Caco-2 (cell line): ENCODE measurements at regions not wholly inside any gene's neighbourhood (a gene's known extent, or its start where the extent isn't known, plus 50 kb on each side); places are given as distances from the start of the nearest gene placed in this dataset.
"Not testable (repeated sequence)": the region's sequence is repeated elsewhere in the genome, so short reads cannot be mapped to it uniquely, and the experiment has no call there.

Source experiments
- BruUV-seq: library from RNA; stranded (reverse); fragments of 400-500 nt; replicated peaks from 2 replicates; lab custom pipeline; 2021; lab: Mats Ljungman, UMichigan
- CTCF ChIA-PET: fragments of 300-600 bp; sonication (Branson Sonifier 250); formaldehyde crosslinking; loops from one replicate; lab custom pipeline; 2022; ENCODE audit warnings: antibody characterized with exemption; lab: Charles Lee
- POLR2A ChIA-PET: fragments of 300-600 bp; sonication (Branson Sonifier 250); formaldehyde crosslinking; loops from one replicate; lab custom pipeline; 2022; ENCODE audit warnings: antibody characterized with exemption; lab: Charles Lee
- DNase-seq, 2 experiments: peaks; one replicate each; pipeline versions ENCODE4 v3.0.0 to v3.0.0-alpha.2; 2020 to 2022
- H3K27me3 ChIP-seq: replicated peaks from 2 replicates; pipeline ENCODE4 v1.6.0; 2011; ENCODE audit warnings: low read length; ENCODE audit not compliant: control insufficient read depth, insufficient read depth
- H3K36me3 ChIP-seq: 2 replicates; pipeline ENCODE4 v1.5.1; 2011; ENCODE audit warnings: low read length; ENCODE audit not compliant: control insufficient read depth, insufficient read depth
- H3K4me1 ChIP-seq: fragments of 250-450 bp; sonication (Bioruptor Pico); 2 replicates; pipeline ENCODE4 v1.5.1; 2020; ENCODE audit warnings: mild to moderate bottlenecking
- H3K4me3 ChIP-seq: 2 replicates; pipeline ENCODE4 v1.5.1; 2011; ENCODE audit warnings: low read depth, mild to moderate bottlenecking, control low read depth, low read length
- H3K9me3 ChIP-seq: fragments of 250-450 bp; sonication (Bioruptor Pico); 2 replicates; pipeline ENCODE4 v1.5.1; 2020; ENCODE audit warnings: mild to moderate bottlenecking, moderate library complexity
- H3K27ac Mint-ChIP-seq: one replicate; pipeline ENCODE4 v1.8.0; 2022; ENCODE audit warnings: mixed read lengths; ENCODE audit not compliant: unreplicated experiment
- H3K27me3 Mint-ChIP-seq: one replicate; pipeline ENCODE4 v1.8.0; 2022; ENCODE audit warnings: mixed read lengths; ENCODE audit not compliant: insufficient read depth, unreplicated experiment
- H3K36me3 Mint-ChIP-seq: one replicate; pipeline ENCODE4 v1.8.0; 2022; ENCODE audit warnings: mild to moderate bottlenecking, mixed read lengths; ENCODE audit not compliant: insufficient read depth, unreplicated experiment
- H3K4me1 Mint-ChIP-seq: one replicate; pipeline ENCODE4 v1.8.0; 2022; ENCODE audit warnings: low read depth, mixed read lengths; ENCODE audit not compliant: unreplicated experiment
- H3K4me3 Mint-ChIP-seq: one replicate; pipeline ENCODE4 v1.8.0; 2022; ENCODE audit warnings: mild to moderate bottlenecking, moderate library complexity, mixed read lengths; ENCODE audit not compliant: unreplicated experiment
- H3K9me3 Mint-ChIP-seq: one replicate; pipeline ENCODE4 v1.8.0; 2022; ENCODE audit warnings: mixed read lengths; ENCODE audit not compliant: unreplicated experiment
- CTCF ChIP-seq, 2 experiments: fragments of 200-600 bp in 1 of 2; IDR thresholded peaks; 1 replicate in 1 of 2; 2 replicates in 1 of 2; pipeline versions ENCODE4 v1.5.1 to v1.8.0; 2011 to 2022; ENCODE audit warnings: antibody characterized with exemption in 1 of 2, control low read depth in 1 of 2, inconsistent platforms in 1 of 2, low read depth in 1 of 2, low read length in 1 of 2, mild to moderate bottlenecking in 1 of 2, moderate library complexity in 1 of 2; ENCODE audit not compliant: insufficient read depth in 1 of 2, severe bottlenecking in 1 of 2, unreplicated experiment in 1 of 2
- intact Hi-C: fragments of 100-400 bp; cut with micrococcal nuclease; formaldehyde crosslinking; loops from one replicate; pipeline ENCODE4 v1.10.0; 2022; ENCODE audit not compliant: unreplicated experiment

- ChIA-PET POLR2A (no interaction called here), CTCF (no interaction called here)
- DNase-seq: no peak
- Histone ChIP-seq H3K27me3 (no peaks in the 10 kb centered on the region), H3K9me3 (peaks cover 4% of the 10 kb centered on the region; the same call in 1 of the 2 replicates), H3K36me3 (no peaks in the 10 kb centered on the region), H3K4me3 (no peak overlapping the region), H3K4me1 (no peaks in the 10 kb centered on the region)
- H3K4me3 Mint-ChIP-seq: no peak overlapping the region
- no peak overlapping the region for H3K27ac Mint-ChIP-seq
- no peaks in the 10 kb centered on the region for H3K27me3 Mint-ChIP-seq
- no peak for TF ChIP-seq CTCF (IDR thresholded peaks at IDR 0.05; ENCODE audit: insufficient read depth in 1 of 2, low read depth in 1 of 2, low read length in 1 of 2, severe bottlenecking in 1 of 2, unreplicated experiment in 1 of 2)
- H3K9me3 Mint-ChIP-seq: peaks cover 16% of the 10 kb centered on the region
- intact Hi-C loops: no loop called here
- BruUV-seq: no TSS peak
- H3K36me3 Mint-ChIP-seq: no peaks in the 10 kb centered on the region
- H3K4me1 Mint-ChIP-seq: no peaks in the 10 kb centered on the region
Observed at GRCh38 chr6:22135395-22135794, 161.4 kb downstream of the PRL start.

DNA sequence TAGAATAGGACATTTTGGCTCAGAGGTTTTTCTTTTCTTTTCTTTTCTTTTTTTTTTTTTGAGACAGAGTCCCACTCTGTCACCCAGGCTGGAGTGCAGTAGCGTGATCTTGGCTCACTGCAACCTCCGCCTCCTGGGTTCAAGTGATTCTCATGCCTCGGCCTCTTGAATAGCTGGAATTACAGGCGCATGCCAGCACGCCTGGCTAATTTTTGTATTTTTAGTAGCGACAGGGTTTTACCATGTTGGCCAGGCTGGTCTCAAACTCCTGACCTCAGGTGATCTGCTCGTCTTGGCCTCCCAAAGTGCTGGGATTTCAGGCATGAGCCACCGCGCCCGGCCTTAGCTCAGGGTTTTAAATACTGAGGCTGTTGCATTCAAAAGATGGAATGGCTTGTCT is 156.1 kb downstream of the PRL start:
- H3K36me3 Mint-ChIP-seq, H3K4me1 Mint-ChIP-seq, H3K4me1 ChIP-seq, H3K4me3 ChIP-seq, H3K36me3 ChIP-seq, H3K9me3 ChIP-seq, H3K9me3 Mint-ChIP-seq, H3K27ac Mint-ChIP-seq, POLR2A ChIA-PET, BruUV-seq, H3K4me3 Mint-ChIP-seq, H3K27me3 Mint-ChIP-seq, H3K27me3 ChIP-seq, DNase-seq: not testable (repeated sequence)
- intact Hi-C loops: loop anchor here (10.0 kb wide), 1 partner anchor 546 kb away; the partner anchor contains the start of gene SOX4
- CTCF ChIA-PET: interaction anchor here (0.6 kb wide), 1 partner anchor 424 kb away, joined by 4 read pairs; no protein-coding TSS in a partner anchor

DNA sequence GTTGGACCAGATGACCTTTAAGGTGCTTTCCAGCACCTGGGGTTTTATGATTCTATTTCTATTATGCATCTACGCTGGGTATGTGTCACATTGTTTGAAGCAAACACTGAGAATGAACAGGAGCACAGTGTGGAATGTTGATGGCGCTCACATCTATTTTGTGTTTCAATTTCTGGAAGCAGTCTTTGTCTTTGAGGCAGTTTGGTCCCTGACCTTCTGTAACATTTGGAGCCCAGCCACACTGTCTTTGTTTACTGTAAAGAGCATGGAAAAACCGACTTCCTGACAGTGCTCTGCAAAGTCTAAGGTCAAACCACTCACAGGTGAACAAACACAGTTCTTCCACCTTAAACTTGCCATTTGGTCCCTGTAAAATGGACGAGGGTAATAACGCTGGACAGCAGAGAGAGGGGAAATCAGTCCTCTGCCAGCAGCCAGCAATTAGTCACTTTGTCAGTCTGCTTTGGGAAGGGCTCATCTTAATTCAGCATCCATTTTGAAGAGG is 155.5 kb downstream of the PRL start:
- Mint-ChIP-seq H3K4me1 (peaks cover 7% of the 10 kb centered on the region), H3K27ac (no peak overlapping the region), H3K27me3 (no peaks in the 10 kb centered on the region), H3K9me3 (no peaks in the 10 kb centered on the region), H3K4me3 (no peak overlapping the region), H3K36me3 (no peaks in the 10 kb centered on the region)
- no peak for TF ChIP-seq CTCF (IDR thresholded peaks at IDR 0.05; ENCODE audit: insufficient read depth in 1 of 2, low read depth in 1 of 2, low read length in 1 of 2, severe bottlenecking in 1 of 2, unreplicated experiment in 1 of 2)
- POLR2A ChIA-PET: no interaction called here
- H3K4me1 ChIP-seq: no peaks in the 10 kb centered on the region
- DNase-seq: peak in 1 of 2 experiments; percentile 12
- H3K36me3 ChIP-seq: no peaks in the 10 kb centered on the region
- no TSS peak for BruUV-seq
- H3K27me3 ChIP-seq: no peaks in the 10 kb centered on the region
- intact Hi-C loops: loop anchor here (10.0 kb wide), 1 partner anchor 546 kb away; the partner anchor contains the start of gene SOX4
- H3K4me3 ChIP-seq: no peak overlapping the region
- CTCF ChIA-PET: interaction anchor here (0.6 kb wide), 1 partner anchor 425 kb away, joined by 4 read pairs; no protein-coding TSS in a partner anchor
- H3K9me3 ChIP-seq: no peaks in the 10 kb centered on the region
